HG03520 (cell line): ENCODE measurements at regions not wholly inside any gene's neighbourhood (a gene's known extent, or its start where the extent isn't known, plus 50 kb on each side); places are given as distances from the start of the nearest gene placed in this dataset.
A peak's percentile ranks its signal among the peaks of the same experiment; 100 is the strongest.

Source experiments
- ATAC-seq: cut with Tn5 transposase; IDR thresholded peaks from one replicate; pipeline ENCODE4 v1.9.1; 2021; ENCODE audit warnings: mild to moderate bottlenecking, moderate library complexity; ENCODE audit not compliant: unreplicated experiment

DNA sequence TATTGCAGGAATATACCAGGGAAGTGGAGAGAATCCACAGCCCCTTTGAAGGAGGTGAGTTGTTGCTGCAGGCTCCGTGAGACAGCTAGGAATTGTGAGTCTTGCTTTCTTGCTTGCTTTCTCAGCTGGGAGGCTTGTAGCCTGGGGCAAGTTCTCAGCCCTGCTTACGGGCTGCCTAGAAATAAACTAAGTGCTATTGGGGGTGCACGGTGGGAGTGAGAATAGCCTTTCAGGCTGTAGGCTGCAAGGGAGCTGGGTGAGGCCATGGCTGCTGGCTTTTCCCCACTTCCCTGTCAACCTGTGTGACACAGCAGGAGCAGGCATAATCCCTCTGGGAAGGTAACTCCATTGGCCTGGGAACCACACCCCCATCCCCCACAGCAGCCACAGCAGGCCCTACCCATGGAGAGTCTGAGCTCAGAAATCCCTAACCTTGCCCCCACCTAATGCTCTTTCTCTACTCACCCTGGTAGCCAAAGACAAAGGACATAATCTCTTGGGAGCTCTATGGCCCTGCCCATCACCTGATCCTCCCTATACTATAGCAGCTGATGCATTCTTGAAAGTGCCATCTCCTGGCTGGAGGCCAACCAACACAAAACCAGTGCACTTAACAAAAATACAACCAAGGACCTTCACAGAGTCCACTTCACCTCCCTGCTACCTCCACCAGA lies 113.0 kb downstream of the MMRN1 start:
- ATAC-seq = no peak

DNA sequence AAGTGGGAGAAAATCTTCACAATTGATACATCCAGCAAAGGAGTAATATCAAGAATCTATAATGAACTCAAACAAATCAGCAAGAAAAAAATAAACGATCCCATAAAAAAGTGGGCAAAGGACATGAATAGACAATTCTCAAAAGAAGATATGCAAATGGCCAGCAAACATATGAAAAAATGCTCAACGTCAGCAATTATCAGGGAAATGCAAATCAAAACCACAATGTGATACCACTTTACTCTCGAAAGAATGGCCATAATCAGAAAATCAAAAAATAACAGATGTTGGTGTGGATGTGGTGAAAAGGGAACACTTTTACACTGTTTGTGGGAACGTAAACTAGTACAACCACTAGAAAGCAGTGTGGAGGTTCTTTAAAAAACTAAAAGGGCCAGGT lies 114.3 kb upstream of the CCSER1 start:
- no peak for ATAC-seq

DNA sequence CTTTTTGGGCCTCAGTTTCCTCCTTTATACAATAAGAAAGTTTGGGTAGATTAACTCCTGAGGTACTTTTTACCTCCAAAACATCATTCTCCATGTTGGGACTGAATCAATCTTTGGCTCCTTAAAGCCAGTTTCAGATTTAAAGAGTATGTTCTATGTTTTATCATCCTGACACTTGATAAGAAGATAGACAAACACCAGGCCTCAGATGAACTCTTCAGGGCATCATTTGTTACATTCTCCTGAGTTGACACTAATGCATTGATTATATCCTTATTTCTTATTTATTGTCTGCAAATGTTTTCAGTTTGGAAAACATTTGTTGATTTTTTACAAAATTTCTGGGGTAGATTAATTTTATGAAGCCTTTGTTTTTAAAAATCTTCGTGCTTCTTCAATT lies 102.7 kb upstream of the CCSER1 start:
- ATAC-seq = no peak

DNA sequence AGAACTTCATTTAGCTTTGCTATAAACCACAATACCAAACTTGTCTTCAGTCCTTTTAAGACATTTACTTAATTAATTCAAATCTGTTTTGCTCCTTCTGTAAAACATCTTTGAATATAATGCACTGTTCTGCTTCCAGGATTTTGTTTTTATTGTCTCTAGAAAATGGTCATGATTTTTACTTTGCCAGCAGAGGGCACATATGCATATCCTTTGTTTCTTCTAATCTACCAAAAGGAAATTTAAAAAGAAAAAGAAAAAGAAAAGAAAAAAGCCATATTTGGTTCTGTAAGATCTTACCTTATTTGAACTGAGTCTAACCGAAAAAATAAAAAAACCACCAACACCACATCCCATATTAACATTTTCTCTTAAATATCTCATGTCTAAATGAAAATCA lies 101.9 kb upstream of the CCSER1 start:
- no peak for ATAC-seq

DNA sequence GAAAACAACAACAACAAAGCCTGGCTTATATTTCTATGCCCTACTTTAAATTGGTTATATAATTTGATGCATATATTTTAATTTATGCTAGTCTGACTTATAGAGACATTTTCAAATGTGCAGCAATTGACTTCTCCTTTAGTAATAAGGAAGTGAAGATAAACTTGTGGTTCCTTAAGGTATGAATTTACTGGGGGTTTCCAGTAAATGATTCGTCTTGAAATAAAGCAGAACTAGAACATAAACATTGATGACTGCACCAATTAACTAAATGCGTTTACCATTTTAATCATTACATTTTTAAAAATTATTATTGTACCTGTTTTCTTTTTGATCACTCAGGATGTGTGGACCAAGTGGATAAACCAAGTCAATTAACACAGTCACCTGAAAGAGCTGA lies 99.6 kb upstream of the CCSER1 start:
- ATAC-seq = peak; percentile 96

DNA sequence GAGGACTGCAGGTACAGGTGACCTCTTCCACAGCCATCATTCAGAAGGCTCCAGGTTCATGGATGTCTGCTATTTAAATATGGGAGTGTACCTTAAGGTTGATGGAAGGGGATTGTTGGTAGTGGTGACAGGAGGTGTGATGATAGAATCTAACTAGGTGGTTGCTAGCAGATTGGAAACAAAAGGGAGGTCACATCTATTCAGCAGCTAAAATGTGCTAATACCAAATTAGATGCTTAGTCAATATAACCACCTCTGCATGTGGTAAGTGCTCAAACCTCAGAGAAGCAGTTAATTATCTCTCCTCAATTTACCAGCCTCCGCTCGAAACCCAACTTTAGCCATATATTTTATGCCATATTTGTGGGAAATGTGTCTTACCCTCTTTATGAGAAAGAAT lies 98.7 kb upstream of the CCSER1 start:
- no peak for ATAC-seq

DNA sequence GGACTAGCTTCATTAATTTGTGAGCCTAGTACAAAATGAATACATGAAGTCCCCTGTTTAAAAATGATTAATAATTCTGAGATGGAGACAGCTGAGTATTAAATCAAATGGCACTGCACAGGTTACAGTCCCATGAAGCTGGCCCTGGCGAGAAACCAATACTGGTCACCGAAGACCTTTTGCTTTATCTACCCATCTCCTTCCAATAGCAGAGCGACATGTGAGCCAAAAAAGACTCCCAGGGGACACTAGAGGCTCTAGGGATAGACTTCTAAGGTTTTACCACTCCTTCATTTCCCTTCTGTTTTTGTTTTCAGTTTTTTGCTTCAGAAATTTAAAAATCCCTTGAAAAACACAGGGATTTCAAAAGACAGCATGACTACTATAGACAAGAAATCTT lies 97.0 kb upstream of the CCSER1 start:
- no peak for ATAC-seq

DNA sequence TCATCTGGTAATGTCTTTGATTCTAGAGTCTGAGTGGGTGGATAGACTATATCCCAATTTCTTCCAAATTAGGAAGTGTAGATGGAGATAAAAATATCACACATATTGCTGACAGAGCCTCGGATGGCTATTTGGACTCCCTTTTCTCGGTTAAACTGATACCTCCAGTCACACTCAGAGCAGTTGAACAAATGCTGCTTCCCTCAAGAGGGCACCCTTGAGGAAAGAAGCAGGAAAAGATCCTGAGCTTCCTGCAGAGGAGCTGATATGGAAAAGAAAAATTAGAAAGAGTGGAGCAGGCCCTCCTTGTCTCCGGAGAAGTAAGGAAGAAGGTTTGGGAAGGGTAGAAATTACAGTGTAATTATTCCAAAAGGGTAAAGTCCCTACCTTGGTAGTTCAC lies 96.2 kb upstream of the CCSER1 start:
- no peak for ATAC-seq

DNA sequence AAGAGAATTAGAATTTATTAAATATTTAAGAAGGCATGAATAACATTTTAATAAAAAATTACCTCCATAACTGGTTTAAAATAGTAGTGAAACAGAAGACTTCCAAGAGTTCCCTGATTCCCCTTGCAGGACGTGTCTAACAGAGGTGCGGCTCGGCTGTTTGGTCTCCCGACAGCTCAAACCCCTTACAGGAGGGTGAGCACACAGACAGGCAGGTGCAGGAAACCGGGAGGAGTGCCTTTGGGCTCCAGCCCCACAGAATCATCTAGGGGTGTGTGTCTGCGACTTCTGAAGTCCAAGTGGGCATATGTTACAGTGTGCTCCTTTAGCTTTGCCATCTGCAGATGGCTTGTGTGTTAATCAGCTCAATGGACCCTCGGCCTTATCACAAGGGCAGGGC lies 88.1 kb upstream of the CCSER1 start:
- no peak for ATAC-seq

DNA sequence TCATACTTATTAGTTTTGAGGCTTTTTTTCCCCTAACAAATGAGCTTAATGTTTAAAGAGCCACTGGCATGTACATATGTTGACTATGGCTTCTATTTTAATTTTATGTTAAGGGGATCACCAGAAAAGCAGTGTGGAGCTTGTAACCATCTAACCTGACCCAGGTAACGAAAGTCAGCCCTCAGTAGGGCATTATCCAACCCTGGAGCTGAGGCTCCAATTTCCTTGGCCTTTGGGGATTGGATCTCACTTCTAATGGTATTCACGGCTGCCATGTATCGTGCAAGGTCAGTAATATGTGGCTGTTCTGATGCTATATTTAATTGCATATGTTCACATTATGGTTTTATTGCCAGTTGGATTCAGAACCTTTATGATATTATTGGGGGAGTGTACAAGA lies 75.2 kb upstream of the CCSER1 start:
- ATAC-seq = no peak

DNA sequence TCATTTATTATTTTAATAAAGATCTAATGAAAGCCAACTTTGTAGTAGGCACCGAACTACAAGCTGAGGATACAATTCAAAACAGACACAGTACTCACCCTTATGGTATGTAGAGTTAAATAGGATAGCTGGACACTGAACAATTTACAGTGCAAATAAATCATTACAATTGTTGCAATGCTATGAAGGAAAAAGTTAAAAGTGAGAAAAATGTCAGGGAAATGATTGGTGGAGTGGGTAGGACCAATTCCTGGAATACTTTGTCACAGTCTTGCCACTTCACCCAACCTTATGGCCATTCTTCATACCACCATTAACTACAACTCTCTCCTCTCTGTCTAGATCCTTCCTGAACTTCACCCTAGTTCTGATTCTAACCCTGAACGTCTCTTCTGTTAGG lies 70.1 kb upstream of the CCSER1 start:
- ATAC-seq = no peak

DNA sequence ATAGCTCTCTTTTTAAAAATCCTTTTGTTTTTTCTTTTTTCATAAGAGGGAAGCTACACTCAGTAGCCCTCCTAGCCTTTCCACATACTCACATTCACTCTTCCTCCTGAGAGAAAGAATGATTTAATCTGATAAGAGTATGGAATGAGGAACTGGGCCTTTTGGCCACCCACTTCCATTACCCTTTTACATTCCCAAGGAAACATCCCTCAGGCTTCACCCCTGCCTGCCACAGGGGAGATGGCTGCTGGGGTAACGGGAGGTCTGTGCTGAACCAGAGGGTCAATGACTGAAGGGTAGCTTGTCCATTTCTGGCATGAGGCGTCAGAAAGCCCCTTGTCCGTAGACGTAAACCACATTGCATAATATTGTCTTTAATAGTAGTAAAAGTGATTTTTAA lies 67.2 kb upstream of the CCSER1 start:
- no peak for ATAC-seq

DNA sequence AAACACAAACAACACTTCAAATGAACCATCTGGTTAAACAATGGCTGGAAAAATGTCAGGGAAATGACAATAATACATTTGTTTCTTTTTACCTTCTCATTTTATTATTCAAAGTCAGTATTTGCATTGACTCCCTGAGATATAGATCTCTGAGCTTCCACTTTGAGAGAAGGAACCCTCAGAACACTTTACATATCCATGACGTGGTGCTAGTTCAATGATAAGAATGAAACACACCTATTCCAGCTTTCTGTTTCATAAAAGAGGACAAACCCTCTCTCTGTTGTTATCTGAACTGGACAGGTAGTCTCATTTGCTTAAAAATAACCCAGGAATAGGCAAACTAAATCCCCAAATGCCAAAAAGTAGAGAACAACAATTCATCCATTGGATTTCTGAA lies 65.3 kb upstream of the CCSER1 start:
- ATAC-seq = no peak

DNA sequence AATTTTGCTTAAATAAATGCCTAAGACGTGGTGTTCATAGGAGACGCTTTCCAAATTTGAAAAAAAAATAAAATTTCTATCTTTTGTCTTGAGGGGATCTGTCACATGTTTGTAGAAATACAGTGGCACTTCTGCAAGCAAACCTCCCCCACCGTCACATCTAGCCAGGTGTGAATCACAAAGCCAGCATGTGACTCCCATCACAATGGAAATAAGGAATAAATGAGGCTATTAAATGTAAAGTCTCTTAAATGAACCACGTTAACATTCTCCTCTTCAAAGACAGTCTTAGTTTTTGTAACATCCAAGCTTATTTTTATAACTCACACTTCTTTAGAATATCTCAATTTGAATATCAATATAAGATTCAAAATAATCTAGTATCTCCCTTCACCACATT lies 63.0 kb upstream of the CCSER1 start:
- ATAC-seq = no peak

DNA sequence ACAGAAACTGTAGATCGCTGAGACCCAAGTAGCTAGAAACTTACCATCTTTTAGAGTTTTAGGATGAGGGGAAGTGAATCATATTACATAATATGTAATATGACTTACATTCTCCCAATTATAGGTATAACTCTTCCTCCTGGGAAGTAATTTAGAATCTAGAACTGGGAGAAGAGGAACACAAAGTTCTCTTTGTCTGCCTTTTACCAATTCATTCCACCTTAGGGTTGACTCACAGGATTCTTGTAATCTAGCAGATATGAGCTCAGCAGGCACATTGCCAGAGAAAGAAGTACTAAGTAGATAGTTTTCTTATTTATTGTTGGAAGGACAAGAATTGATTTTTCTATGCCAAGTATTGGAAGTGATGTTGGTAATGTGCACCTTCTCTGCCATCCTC lies 58.0 kb upstream of the CCSER1 start:
- ATAC-seq = no peak

DNA sequence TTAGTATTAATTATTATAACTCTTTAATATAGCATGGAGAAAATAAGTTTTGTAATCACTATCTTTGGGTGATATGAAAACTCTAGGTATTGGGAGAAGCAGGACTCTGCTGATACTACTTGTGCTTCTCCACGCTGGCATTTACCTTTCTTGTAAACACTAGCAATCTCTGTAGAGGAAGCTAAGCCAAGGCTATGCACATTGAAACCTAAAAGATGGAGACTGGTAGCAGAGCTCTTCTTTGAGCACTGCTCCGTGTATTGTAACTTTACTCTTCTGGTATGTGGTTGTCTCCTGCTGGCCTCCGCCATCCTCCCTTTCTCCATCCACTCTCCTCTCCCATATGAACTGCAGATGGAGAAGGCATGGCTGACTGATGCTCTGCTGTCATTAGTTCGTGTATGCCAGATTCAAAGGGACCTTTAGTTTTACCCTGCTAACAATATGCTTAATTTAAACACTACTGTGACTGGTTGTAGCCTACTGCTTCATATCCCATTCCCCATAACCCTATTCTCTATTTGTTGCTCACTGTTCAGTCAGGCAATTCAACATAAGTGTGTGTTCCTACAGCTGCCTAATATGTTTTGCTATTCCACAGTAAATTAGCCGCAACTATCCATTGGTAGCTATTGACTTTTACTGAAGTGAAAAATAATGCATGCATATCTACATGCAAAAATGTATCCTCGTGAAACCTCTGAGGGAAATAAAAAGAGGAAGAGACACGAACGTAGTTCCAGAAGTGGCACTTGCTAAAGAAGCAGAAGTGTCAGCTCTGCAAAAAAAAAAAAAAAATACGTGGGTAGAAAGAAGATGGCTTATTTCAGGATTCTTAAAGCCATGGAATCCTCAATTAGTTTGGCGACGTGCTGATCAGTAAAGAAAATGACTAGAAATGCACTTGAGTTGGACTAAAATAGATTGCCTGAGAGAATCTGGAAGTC lies 55.6 kb upstream of the CCSER1 start:
- ATAC-seq = no peak

DNA sequence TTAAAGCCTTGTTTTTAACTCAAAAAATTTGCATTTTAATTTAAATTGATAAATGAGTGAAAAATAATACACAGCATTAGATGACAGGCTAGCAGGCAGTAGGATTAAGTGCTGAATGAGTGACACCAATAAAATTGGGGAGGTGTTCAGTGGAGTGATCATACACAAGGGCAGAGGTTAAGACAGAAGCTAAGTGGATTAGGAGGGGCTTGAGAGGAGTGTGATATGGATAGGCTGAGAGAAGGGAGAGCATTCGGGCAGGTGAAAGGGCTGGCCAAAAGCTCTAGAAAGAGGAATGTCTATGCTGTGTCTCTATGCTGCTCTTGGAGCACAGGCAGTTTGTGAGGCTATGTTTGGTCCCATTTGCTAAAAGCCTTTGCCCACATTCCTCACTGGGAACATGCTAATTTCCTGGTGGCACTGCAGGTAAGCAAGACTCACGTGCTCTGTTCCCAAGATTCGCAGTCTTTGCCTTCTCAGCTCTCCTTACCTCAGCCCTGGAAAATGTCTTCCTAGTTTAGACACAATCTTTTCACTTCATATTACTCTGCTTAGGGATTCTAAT lies 52.8 kb upstream of the CCSER1 start:
- no peak for ATAC-seq
